GM19463 (cell line): ENCODE measurements at regions not wholly inside any gene's neighbourhood (a gene's known extent, or its start where the extent isn't known, plus 50 kb on each side); places are given as distances from the start of the nearest gene placed in this dataset.
"Not testable (repeated sequence)": the region's sequence is repeated elsewhere in the genome, so short reads cannot be mapped to it uniquely, and the experiment has no call there.

Experiments
- ATAC-seq: cut with Tn5 transposase; IDR thresholded peaks from one replicate; pipeline ENCODE4 v1.9.1; 2021; ENCODE audit warnings: mild to moderate bottlenecking, moderate library complexity; ENCODE audit not compliant: unreplicated experiment

- ATAC-seq, result no peak
Measured at GRCh38 chr6:119985952-119986736, 636.6 kb upstream of the MAN1A1 start.

- no peak for ATAC-seq
Measured at GRCh38 chr6:119980802-119981201, 631.2 kb upstream of the MAN1A1 start.

- ATAC-seq, result no peak
Measured at GRCh38 chr6:119979862-119980261, 630.3 kb upstream of the MAN1A1 start.

- ATAC-seq, result peak; percentile 68
Measured at GRCh38 chr6:119978274-119978889, 628.8 kb upstream of the MAN1A1 start.

GRCh38 chr6:119974430-119975159 is 625.0 kb upstream of the MAN1A1 start:
- no peak for ATAC-seq

- ATAC-seq, result peak; percentile 82
Measured at GRCh38 chr6:119966484-119966883, 616.9 kb upstream of the MAN1A1 start.

- ATAC-seq, result no peak
Measured at GRCh38 chr6:119965900-119966299, 616.3 kb upstream of the MAN1A1 start.

- no peak for ATAC-seq
Measured at GRCh38 chr6:119965008-119965407, 615.4 kb upstream of the MAN1A1 start.

- no peak for ATAC-seq
Measured at GRCh38 chr6:119962505-119962904, 612.9 kb upstream of the MAN1A1 start.

- no peak for ATAC-seq
Measured at GRCh38 chr6:119961450-119961849, 611.9 kb upstream of the MAN1A1 start.

GRCh38 chr6:119960456-119960855 is 610.9 kb upstream of the MAN1A1 start:
- no peak for ATAC-seq

GRCh38 chr6:119960036-119960435 is 610.5 kb upstream of the MAN1A1 start:
- no peak for ATAC-seq

GRCh38 chr6:119957195-119957594 is 607.6 kb upstream of the MAN1A1 start:
- ATAC-seq, result no peak

- ATAC-seq, result no peak
Measured at GRCh38 chr6:119952696-119953095, 603.1 kb upstream of the MAN1A1 start.

GRCh38 chr6:119950681-119951080 is 601.1 kb upstream of the MAN1A1 start:
- no peak for ATAC-seq

- no peak for ATAC-seq
Measured at GRCh38 chr6:119942078-119942752, 592.7 kb upstream of the MAN1A1 start.

- no peak for ATAC-seq
Measured at GRCh38 chr6:119938752-119939151, 589.2 kb upstream of the MAN1A1 start.

GRCh38 chr6:119934816-119935215 is 585.3 kb upstream of the MAN1A1 start:
- ATAC-seq, result no peak

- no peak for ATAC-seq
Measured at GRCh38 chr6:119929121-119929520, 579.6 kb upstream of the MAN1A1 start.

- not testable (repeated sequence) for ATAC-seq
Measured at GRCh38 chr6:119924888-119925287, 575.3 kb upstream of the MAN1A1 start.

GRCh38 chr6:119922814-119923213 is 573.3 kb upstream of the MAN1A1 start:
- ATAC-seq, result no peak
